ENCODE measurements at regions not wholly inside any gene's neighbourhood (a gene's known extent, or its start where the extent isn't known, plus 50 kb on each side); places are given as distances from the start of the nearest gene placed in this dataset.

DNA sequence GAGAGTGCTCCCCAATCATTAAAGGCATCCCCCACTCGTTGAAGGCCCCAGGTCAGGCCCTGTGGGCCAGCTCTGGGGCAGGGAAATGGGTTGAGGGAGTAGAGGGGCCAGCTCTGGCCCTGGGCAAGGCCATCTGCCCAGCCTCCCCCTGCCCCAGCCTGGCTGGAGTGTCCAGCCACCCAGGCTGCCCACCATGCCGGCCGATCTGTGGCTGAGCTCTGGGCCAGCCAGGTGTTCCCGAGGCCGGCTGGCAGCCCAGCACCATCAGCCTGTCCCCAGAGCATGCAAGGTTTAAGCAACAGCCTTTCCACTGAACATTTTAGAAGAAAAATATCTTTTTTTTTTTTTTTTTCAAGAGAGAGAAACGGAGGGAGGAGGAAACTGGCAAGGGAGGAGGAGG is 62.8 kb upstream of the LINGO1 start:
- Histone ChIP-seq H3K27ac (ENCODE audit: low read depth in 2 of 2, low read length in 2 of 2) (no peak overlapping the region), H3K4me1 (ENCODE audit: control insufficient read depth in 2 of 3, insufficient read depth in 2 of 3, low read depth in 1 of 3, low read length in 3 of 3) (no peaks in the 10 kb centered on the region), H3K4me3 (ENCODE audit: low read length in 3 of 3) (no peak overlapping the region), H3K9me3 (ENCODE audit: control insufficient read depth in 2 of 3, insufficient read depth in 1 of 3, low read length in 3 of 3) (no peaks in the 10 kb centered on the region), H3K36me3 (ENCODE audit: control insufficient read depth in 2 of 3, insufficient read depth in 3 of 3, low read length in 3 of 3) (no peaks in the 10 kb centered on the region), H3K9ac (ENCODE audit: low read length in 3 of 3) (no peak overlapping the region), H3K27me3 (ENCODE audit: control insufficient read depth, insufficient read depth, low read length) (no peaks in the 10 kb centered on the region)
- FAIRE-seq: no peak
- intact Hi-C loops (cut with DNase I): no loop called here
- DNase-seq: no peak
- TF ChIP-seq, protein P1, sequence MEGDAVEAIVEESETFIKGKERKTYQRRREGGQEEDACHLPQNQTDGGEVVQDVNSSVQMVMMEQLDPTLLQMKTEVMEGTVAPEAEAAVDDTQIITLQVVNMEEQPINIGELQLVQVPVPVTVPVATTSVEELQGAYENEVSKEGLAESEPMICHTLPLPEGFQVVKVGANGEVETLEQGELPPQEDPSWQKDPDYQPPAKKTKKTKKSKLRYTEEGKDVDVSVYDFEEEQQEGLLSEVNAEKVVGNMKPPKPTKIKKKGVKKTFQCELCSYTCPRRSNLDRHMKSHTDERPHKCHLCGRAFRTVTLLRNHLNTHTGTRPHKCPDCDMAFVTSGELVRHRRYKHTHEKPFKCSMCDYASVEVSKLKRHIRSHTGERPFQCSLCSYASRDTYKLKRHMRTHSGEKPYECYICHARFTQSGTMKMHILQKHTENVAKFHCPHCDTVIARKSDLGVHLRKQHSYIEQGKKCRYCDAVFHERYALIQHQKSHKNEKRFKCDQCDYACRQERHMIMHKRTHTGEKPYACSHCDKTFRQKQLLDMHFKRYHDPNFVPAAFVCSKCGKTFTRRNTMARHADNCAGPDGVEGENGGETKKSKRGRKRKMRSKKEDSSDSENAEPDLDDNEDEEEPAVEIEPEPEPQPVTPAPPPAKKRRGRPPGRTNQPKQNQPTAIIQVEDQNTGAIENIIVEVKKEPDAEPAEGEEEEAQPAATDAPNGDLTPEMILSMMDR (IDR thresholded peaks at IDR 0.05; ENCODE audit: borderline replicate concordance, extremely low read depth, insufficient read depth): no peak

DNA sequence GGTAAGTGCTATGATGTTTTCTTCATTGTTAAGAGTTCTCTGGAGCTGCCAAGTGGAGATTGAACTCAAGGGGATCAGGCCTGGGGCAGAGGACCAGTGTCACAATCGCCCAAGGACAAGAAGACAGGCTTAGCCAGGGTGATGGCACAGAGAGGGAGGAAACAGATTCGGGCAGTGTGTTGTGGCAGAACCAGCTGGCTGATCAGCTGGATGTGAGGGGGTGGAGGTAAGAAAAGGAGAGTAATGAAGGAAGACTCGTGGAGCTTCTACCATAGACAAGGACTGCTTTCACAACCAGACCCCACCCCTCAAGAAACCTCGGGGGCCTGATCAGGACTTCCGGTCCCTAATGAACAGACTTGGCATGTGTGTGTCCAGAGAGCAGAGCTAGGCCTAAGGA is 60.9 kb upstream of the LINGO1 start:
- H3K27me3 ChIP-seq (ENCODE audit: control insufficient read depth, insufficient read depth, low read length): no peaks in the 10 kb centered on the region
- TF ChIP-seq, protein P1 (IDR thresholded peaks at IDR 0.05; ENCODE audit: borderline replicate concordance, extremely low read depth, insufficient read depth): no peak
- DNase-seq (no peak), FAIRE-seq (no peak)
- H3K27ac ChIP-seq (ENCODE audit: low read depth in 2 of 2, low read length in 2 of 2): no peak overlapping the region
- no peaks in the 10 kb centered on the region for H3K9me3 ChIP-seq (ENCODE audit: control insufficient read depth in 2 of 3, insufficient read depth in 1 of 3, low read length in 3 of 3)
- H3K9ac ChIP-seq (ENCODE audit: low read length in 3 of 3): no peak overlapping the region
- H3K4me1 ChIP-seq (ENCODE audit: control insufficient read depth in 2 of 3, insufficient read depth in 2 of 3, low read depth in 1 of 3, low read length in 3 of 3): no peaks in the 10 kb centered on the region
- intact Hi-C loops (cut with DNase I): no loop called here
- no peaks in the 10 kb centered on the region for H3K36me3 ChIP-seq (ENCODE audit: control insufficient read depth in 2 of 3, insufficient read depth in 3 of 3, low read length in 3 of 3)
- no peak overlapping the region for H3K4me3 ChIP-seq (ENCODE audit: low read length in 3 of 3)

DNA sequence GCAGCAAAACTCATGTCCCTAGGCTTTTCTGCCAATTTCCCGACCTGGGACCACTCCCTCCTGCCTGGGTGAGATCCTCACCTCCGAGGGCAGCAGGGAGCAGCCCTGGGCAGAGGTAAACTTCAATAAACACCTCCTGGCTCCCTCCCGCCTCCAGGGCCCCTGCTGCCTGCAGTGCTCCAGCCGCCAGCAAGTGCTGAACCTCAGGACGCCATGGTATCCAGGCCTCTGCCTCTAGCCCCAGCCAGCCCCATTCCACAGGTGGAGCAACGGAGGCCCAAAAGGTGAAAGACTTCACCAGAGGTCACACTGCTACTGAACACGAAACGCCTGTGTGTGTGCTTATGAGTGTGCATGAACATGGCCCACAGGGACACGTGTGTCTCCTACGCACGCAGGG is 59.9 kb upstream of the LINGO1 start:
- TF ChIP-seq, protein P1 (IDR thresholded peaks at IDR 0.05; ENCODE audit: borderline replicate concordance, extremely low read depth, insufficient read depth): no peak
- no peak for FAIRE-seq
- H3K4me3 ChIP-seq (ENCODE audit: low read length in 3 of 3): no peak overlapping the region
- H3K9me3 ChIP-seq (ENCODE audit: control insufficient read depth in 2 of 3, insufficient read depth in 1 of 3, low read length in 3 of 3): no peaks in the 10 kb centered on the region
- intact Hi-C loops (cut with DNase I): no loop called here
- DNase-seq: no peak
- H3K9ac ChIP-seq (ENCODE audit: low read length in 3 of 3): no peak overlapping the region
- H3K27ac ChIP-seq (ENCODE audit: low read depth in 2 of 2, low read length in 2 of 2): no peak overlapping the region
- H3K4me1 ChIP-seq (ENCODE audit: control insufficient read depth in 2 of 3, insufficient read depth in 2 of 3, low read depth in 1 of 3, low read length in 3 of 3): no peaks in the 10 kb centered on the region
- H3K27me3 ChIP-seq (ENCODE audit: control insufficient read depth, insufficient read depth, low read length): no peaks in the 10 kb centered on the region
- no peaks in the 10 kb centered on the region for H3K36me3 ChIP-seq (ENCODE audit: control insufficient read depth in 2 of 3, insufficient read depth in 3 of 3, low read length in 3 of 3)

DNA sequence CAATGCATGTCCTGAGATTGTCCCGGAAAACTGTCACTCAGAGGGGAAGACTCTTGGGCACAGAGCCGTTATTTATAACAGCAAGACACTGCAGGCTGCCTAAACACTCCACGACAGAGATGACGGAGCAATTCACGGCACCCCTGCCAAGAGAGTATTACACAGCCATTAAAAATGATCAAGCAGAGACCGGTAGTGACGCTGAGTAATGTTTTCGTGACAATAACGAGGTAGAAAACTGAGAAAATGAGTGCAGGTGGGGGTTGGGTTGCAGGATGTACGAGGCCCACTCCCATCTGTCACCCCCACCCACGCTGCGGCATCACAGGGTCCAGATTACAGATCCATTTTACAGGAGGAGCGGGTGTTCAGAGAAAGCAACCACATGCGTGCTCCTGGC is 58.9 kb upstream of the LINGO1 start:
- Histone ChIP-seq H3K27me3 (ENCODE audit: control insufficient read depth, insufficient read depth, low read length) (no peaks in the 10 kb centered on the region), H3K36me3 (ENCODE audit: control insufficient read depth in 2 of 3, insufficient read depth in 3 of 3, low read length in 3 of 3) (no peaks in the 10 kb centered on the region), H3K4me3 (ENCODE audit: low read length in 3 of 3) (no peak overlapping the region), H3K27ac (ENCODE audit: low read depth in 2 of 2, low read length in 2 of 2) (no peak overlapping the region), H3K9ac (ENCODE audit: low read length in 3 of 3) (no peak overlapping the region), H3K4me1 (ENCODE audit: control insufficient read depth in 2 of 3, insufficient read depth in 2 of 3, low read depth in 1 of 3, low read length in 3 of 3) (no peaks in the 10 kb centered on the region), H3K9me3 (ENCODE audit: control insufficient read depth in 2 of 3, insufficient read depth in 1 of 3, low read length in 3 of 3) (no peaks in the 10 kb centered on the region)
- intact Hi-C loops (cut with DNase I): no loop called here
- DNase-seq (no peak), FAIRE-seq (no peak)
- TF ChIP-seq, protein P1 (IDR thresholded peaks at IDR 0.05; ENCODE audit: borderline replicate concordance, extremely low read depth, insufficient read depth): no peak

Data from kidney (tissue), 13 donors.